ENCODE measurements at regions not wholly inside any gene's neighbourhood (a gene's known extent, or its start where the extent isn't known, plus 50 kb on each side); places are given as distances from the start of the nearest gene placed in this dataset.
A peak's percentile ranks its signal among the peaks of the same experiment; 100 is the strongest.

DNA sequence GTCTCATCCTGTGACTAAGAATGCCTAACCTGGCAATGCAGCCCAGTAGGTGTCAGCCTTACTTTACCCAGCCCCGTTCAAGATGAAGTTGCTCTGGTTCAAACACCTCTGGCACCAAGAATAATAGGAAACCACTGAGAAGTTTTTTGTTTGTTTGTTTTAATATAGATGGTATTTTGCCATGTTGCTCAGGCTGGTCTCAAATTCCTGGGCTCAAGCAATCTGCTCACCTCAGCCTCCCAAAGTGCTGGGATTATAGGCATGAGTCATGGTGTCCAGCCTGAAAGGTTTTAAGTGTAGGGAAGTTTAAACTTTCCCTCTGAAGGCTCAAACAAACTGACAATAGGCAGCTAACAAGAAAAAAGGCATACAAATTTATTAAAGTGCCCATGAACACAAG is 51.2 kb upstream of the ABCC4 start:
- DNase-seq = no peak

DNA sequence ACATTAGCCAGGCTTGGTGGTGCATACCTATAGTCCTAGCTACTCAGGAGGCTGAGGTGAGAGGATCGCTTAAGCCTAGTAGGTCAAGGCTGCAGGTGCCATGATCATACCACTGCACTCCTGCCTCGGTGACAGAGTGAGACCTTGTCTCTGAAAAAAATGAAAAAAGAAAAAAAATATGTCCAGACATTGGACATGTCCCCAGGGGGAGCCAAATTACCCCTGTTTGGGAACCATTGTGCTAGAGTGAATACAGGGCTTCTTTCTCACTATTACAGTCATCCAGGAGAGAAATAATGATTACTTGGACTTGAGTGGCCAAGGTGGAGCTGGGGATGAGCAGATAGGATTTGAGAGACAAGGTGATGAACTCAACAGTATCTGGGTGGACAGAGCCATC is 52.9 kb upstream of the ABCC4 start:
- DNase-seq = no peak

DNA sequence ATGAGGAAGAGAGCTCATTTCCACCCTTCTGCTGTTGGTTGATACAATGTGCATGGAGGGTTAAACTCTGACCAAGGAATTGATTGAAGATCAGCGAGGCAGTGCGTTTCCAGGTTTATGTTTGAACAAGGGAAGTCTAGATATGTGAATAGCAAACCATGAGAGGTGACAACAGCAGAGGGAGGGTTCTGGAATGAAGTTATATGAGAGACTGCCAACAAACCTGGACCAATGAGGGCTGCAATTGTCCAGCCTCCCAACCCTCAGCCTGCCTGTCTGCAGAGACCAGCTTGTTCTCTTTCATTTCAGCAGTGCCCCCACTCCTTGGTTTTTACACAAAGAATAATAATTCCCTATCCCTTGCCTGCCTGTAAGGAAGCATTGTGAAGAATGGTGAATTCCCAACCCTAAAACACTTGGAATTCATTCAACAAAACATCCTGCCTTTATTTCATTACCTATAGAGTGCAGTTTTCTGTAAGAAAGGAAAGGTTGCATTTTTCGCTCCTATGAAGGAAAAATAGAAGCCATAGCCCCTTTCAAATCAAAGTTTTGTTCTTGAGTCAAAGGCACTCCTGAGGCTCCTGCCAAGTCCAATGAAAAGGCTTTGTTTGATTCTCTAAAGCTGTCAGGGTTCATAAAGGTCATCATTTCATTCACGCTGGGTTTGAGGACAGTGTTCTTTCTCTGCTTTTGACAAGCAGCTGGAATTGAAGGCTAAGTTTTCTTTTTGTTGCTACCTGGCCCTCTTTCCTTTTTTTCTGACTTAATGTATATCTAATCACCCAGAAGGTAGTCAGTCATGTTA is 53.6 kb upstream of the ABCC4 start:
- DNase-seq = no peak

DNA sequence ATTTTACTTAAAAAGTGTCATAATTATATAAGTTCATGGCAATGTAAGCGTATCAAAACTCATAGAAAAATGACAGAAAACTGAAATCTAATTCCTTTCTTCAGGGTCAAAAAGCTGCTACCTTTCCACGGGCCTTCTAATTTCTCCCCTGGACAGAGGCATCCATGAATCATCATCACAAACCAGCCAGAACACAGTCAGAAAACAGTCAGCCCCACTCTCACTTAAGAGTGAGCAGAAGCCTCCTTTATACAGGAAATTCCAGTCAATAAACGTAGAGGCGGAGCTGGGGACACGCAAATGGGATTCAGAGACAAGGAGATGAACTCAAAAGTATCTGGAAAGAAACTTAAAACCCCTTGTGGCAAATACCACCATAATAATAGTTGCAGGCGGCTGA is 54.2 kb upstream of the ABCC4 start:
- no peak for DNase-seq

DNA sequence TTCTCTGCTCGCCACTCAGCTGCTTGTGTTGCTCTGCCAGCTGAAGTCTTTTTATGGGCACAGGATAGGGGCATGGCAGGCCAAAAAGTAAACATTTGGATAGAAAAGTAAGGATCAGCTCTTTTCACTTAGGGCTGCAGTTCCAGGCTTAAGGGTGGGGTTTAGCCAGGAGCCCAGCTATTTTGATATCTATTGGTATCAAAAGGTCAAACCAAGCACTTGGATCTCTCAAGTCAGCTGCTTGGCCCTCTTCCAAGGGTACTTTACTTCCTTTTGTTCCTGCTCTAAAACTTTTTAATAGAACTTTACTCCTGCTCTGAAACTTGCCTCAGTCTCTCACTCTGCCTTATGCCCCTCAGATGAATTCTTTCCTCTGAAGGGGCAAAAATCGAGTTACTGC is 55.7 kb upstream of the ABCC4 start:
- DNase-seq = no peak

DNA sequence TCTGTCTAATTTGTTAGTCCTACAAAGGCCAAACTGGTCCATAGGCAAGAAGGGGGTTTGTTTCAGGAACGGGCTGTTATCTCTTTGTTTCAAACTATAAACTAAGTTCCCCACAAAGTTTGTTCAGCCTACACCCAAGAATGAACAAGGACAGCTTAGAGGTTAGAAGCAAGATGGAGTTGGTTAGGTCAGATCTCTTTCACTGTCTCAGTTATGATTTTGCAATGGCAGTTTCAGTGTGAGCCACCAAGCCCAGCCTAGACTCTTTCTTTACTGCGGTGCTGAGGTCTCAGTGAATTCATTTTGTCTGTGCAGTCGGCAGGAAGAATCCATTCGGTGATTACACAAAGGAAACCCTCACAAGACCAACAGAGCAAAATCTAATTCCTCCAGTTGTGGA is 56.6 kb upstream of the ABCC4 start:
- DNase-seq = no peak

DNA sequence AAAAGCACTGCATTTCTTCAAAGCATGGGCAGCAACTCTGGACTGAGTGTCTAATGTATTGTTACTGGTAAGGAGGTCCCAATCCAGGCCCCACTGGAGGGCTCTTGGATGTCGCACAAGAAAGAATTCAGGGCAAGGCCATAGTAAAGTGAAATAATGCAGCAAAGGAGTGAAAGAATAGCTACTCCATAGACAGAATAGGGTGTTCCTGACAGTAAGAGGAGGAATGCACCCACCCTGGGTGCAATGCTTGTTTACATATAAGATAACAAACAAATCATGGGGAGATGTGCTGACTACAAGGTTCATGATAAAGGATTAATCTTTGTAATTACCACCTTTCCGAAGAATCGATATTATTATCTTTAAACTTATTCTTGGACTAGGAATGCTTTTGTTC is 58.8 kb upstream of the ABCC4 start:
- no peak for DNase-seq

DNA sequence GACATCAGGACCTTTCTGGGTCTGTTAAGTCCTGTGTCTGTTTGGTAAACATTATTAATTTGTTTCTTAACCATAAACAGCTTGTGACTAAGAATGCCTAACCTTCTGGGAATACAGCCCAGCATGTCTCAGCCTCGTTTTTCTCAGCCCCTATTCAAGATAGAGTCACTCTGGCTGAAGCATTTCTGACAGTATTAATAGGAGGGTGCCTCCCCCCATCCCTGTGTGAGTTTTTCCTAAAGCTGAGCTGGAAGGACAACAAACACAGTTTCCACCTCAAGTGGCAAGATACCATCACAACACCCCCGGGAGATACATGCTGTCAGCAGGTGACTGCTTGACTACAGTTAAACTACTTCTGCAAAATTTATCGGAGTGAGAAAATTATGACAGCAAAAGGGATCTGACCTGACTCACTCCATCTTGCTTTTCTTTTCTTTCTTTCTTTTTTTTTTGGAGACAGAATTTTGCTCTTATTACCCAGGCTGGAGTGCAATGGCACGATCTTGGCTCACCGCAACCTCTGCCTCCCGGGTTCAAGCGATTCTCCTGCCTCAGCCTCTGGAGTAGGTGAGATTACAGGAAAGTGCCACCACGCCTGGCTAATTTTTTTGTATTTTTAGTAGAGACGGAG is 59.3 kb upstream of the ABCC4 start:
- DNase-seq = no peak

DNA sequence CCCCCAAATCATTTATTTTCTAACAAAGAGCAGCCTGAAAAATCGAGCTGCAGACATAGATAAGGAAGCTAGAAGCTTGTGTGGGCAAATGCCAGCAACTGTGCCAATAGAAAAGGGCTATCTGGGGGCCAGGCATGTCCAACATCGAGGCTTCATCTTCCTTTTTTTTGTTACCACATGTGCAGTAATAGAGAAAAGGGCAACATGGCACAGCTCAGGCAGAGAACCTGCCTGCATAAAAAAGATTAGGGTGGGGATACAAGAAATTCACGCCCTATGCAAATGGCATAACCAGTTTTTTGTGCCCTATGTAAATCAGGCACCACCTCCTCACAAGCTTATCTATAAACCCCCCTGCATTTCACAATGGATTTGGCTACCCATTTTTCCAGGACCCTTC is 60.4 kb upstream of the ABCC4 start:
- no peak for DNase-seq

DNA sequence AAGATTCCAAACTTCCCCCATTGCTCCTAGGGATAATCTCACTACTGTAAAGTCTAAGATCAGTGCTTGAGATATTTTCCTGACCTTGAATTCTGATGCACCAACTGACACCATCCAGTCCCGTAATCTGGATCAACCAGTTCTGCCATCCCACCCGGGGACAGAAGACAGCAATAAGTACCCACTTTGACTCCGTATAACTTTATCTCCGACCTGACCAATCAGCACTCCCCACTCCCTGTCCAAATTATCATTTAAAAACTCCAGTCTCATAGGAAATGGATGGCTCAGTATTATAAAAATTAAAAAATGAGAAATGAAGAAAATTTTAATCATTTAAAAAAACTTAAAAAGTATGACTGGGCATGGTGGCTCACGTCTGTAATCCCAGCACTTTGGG is 61.4 kb upstream of the ABCC4 start:
- DNase-seq = no peak

DNA sequence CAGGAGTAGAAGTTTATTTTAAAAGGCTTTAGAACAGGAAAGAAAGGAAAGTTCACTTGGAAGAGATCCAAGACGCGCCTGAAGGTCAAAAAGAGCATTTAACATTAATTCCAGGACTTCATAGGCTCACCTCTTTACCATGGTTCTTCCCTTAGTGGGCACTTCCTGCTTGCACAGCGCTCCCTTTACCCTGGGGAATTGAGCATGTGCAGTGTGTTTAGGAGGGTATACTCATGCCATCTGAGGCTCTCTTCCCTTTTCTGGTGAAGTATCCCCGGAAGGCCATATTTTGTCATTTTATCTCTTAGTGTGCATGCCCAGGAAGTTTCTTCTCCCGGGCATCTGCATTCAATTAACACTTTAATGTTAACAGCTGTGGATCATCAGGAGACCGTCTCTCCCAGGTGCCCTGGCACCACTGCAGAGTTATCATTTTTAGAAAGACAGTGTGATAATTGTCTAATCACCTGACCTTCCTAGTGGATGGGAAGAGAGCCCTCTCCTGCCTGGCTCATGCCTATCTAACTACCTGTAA is 66.1 kb upstream of the ABCC4 start:
- no peak for DNase-seq

DNA sequence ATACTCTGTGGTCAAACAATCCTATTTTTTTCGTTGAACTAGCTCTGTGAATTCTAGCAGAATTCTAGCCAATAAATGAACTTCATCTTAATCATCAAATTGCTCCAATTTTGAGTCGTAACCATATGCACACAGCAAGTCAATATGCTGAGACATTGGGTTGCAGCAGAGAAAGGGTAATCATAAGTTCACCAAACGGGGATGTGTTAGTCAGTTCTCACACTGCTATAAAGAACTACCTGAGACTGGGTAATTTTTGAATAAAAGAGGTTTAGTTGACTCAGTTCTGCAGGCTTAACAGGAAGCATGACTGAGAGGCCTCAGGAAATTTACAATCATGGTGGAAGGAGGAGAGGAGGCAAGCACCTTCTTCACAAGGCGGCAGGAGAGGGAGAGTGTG is 67.7 kb upstream of the ABCC4 start:
- no peak for DNase-seq

DNA sequence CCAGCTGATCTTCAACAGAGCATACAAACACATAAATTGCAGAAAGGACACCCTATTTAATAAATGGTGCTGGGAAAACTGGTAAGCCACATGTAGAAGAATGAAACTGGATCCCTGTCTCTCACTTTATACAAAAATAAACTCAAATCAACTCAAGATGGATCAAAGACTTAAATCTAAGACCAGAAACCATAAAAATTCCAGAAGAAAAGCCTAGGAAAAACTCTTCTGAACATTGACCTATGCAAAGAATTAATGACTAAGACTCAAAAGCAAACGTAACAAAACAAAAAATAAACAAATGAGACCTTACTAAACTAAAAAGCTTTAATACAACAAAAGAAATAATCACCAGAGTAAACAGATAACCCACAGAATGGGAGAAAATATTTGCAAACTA is 74.5 kb upstream of the ABCC4 start:
- DNase-seq = no peak

DNA sequence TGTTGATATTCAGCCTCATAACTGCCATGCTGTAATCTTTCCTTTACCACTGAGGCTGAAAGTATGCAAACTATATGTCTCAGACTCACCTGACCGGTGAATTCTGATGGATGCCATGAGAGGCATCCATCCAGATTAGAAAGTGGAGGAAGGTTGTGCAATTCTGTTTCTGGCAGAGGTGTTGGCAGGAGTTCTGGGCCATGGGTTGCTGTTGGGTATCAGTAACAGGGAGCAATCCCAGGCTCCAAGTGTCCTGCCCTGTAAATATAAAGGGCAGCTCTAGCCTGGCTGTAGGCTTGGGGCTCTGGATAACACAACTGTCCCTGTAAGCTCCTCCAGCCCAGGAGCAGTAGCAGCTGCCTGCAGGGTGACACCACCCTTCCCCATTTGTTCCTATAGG is 77.4 kb upstream of the ABCC4 start:
- DNase-seq = no peak

DNA sequence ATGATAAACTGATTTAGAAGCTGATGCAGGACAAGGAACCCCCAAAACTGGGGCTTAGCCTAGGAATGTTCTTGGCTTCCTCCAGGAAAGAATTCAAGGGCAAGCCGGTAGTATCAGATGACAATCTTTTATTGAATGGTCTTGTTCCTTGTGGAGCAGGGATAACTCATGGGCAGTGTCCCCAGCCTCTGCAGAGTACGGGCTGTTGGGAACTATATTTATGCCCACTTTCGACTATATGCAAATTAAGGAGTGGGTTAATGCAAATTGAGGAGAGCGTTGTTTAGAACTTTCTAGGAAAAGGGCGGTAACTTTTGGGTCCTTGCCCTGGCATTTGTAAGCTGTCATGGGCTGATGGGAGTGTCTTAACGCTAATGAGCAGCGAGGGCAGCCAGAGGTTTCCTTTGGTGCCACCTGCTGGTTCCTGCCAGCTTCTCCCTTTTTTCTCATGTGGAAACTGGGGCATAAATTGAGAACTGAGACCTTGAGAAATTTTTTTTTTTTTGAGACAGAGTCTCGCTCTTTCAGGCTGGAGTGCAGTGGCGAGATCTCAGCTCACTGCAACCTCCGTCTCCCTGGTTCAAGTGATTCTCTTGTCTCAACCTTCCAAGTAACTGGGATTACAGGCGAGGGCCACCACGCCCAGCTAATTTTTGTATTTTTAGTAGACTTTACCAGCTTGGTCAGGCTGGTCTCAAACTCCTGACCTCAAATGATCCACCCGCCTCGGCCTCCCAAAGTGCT is 79.4 kb upstream of the ABCC4 start:
- peak; percentile 45 to 57 for DNase-seq

DNA sequence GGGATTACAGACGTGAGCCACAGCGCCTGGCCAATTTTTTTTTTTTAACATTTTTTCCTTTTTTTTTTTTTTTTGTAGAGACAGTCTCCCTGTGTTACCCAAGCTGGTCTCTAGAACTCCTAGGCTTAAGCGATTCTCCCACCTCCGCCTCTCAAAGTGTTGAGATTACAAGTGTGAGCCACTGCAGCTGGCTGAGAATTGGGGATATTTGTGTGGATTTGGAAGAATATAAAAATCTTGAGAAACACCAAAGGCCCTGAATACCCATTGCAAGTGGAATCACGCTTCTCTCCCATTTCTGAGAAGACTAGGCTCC is 79.9 kb upstream of the ABCC4 start:
- DNase-seq = no peak

DNA sequence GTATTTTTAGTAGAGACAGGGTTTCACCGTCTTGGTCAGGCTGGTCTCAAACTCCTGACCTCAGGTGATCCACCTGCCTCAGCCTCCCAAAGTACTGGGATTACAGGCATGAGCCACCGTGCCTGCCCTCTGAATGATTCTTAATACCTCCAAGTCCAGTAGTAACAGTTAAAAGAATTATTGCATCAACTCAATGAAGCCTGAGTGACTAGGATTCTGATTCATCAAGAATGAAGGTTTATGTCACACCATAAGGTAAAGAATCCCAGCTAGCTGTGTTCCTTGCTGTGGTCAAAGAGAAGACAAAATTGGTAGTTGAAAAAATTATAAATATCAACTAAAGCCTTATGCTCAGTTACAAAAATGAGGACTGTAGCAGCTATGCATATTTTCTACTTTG is 81.2 kb upstream of the ABCC4 start:
- DNase-seq = no peak

DNA sequence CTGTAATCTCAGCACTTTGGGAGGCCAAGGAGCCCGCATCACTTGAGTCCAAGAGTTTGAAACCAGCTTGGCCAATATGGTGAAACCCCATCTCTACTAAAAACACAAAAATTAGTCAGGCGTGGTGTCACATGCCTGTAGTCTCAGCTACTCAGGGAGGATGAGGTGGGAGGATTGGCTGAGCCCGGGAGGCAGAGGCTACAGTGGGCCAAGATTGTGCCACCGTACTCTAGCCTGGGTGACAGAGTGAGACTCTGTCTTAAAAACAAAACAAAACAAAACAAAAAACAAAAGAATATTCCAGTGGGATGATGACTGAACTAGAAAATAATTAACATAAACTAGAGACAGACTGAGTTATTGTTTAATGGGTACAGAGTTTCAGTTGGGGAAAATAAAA is 81.7 kb upstream of the ABCC4 start:
- no peak for DNase-seq

DNA sequence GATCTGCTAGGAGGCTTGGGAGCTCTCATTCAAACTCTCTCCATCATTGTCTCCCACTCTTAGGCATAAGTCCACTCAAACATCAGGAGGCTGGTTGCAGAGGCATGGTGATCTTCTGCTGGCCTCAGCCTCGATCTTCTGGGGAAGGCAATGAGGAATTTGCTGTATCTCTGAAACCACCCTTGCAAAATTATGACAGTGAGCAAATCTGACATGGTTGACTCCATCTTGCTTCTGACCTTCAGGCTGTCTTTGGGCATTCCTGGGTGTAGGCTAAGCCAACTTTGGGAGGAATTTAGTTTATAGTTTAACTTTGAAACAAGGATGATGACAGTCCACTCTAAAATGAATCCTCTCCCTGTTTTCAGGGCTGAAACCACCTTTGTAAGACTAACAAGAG is 84.1 kb upstream of the ABCC4 start:
- no peak for DNase-seq

DNA sequence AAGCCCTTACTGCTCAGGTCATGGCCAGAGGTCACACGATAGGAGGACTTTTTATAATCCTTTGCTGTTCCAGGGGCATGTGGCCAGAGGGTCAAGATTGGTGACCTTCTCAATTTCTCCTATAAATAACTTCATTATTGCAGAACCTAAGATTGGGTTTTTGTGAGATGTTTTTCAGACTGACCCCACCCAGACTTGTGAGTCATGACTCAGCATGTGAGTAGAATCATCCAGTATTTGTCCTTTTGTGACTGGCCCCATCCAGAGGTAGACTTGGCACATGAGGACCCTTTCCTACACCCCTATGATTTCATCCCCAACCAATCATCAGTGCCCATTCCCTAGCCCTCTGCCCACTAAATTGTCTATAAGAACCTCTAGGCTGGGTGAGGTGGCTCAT is 84.5 kb upstream of the ABCC4 start:
- no peak for DNase-seq

DNA sequence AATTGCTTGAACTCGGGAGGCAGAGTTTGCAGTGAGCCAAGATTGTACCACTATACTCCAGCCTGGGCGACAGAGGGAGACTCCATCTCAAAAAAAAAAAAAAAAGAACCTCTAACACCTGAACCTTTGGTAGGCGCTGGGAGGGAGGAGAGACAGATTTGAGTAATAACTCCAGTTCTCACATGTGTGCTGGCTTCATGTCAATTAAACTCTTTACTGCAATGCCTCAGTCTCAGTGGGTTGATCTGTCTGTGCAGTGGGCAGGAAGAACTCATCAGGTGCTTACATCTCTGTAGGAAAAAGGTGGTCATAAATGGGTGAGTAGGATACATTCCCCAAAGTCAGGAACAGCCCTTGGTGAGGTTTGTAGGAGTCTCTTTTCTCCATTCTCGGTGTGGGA is 85.1 kb upstream of the ABCC4 start:
- DNase-seq = no peak

DNA sequence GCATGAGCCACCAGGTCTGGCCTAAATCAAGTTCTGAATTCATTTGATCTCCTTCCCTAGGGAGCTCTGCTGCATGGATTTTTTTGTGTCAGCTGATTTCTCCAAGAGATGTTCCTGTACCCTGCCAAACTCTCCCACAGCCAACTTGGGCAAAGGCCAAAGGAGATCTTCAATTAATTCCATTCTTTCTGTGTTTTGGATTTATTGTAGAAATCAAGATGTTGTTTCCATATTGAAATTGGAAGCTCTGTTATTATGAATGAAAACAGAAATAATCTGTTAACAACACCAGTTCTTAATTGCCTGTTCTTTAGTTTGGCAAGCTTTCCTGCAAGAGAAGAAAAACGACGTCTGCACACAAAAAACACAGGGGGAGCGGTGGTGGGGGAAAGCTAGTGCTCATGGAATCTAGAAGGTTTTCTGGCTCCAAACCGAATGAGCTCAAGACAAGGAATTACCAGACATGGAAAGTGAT is 86.5 kb upstream of the ABCC4 start:
- DNase-seq = no peak

DNA sequence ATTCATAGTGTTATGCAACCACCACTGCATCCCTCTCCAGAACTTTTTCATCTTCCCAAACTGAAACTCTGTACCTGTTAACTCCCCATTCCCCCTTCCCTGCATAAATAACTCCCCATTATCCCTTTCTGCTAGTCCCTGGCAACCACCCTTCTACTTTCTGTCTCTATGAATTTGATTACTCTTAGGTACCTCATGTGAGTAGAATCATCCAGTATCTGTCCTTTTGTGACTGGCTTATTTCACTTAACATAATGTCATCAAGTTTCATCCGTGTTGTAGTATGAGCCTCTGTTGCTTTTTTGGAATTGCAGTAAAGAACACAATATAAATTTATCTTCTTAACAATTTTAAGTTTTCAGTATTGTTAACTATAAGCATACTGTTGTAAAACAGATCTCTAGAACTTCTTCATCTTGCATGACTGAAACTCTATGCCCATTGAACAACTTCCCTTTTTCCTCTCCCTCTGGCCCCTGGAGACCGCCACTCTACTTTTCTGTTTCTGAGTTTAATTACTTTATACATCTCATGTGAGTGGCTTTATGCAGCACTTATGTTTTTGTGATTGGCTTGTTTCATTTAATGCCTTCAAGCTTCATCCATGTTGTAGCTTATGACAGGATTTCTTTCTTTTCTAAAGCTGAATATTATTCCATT is 87.3 kb upstream of the ABCC4 start:
- DNase-seq = no peak

DNA sequence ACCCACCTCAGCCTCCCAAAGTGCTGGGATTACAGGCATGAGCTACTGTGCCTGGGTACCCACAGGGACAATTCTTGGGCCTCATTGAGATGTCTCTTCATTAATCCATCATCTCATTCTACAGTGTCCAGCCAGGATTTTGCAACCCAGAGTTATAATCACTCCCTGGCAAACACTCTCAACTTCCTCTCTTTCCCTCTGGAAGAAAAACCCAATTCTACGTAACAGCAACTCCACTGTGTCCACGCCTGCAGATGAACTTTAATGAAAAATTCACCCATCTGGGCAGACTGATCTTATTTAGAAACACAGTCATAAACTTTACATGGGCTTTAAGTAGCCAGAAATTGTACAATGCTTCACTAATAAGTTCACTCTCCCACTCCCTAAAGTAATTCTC is 90.1 kb upstream of the ABCC4 start:
- no peak for DNase-seq

All from NCI-H1930 (cell line).